HG02885 (cell line): ENCODE measurements at regions not wholly inside any gene's neighbourhood (a gene's known extent, or its start where the extent isn't known, plus 50 kb on each side); places are given as distances from the start of the nearest gene placed in this dataset.

Source experiments
- ATAC-seq: cut with Tn5 transposase; IDR thresholded peaks from one replicate; pipeline ENCODE4 v1.9.1; 2021; ENCODE audit warnings: mild to moderate bottlenecking; ENCODE audit not compliant: unreplicated experiment, poor library complexity

DNA sequence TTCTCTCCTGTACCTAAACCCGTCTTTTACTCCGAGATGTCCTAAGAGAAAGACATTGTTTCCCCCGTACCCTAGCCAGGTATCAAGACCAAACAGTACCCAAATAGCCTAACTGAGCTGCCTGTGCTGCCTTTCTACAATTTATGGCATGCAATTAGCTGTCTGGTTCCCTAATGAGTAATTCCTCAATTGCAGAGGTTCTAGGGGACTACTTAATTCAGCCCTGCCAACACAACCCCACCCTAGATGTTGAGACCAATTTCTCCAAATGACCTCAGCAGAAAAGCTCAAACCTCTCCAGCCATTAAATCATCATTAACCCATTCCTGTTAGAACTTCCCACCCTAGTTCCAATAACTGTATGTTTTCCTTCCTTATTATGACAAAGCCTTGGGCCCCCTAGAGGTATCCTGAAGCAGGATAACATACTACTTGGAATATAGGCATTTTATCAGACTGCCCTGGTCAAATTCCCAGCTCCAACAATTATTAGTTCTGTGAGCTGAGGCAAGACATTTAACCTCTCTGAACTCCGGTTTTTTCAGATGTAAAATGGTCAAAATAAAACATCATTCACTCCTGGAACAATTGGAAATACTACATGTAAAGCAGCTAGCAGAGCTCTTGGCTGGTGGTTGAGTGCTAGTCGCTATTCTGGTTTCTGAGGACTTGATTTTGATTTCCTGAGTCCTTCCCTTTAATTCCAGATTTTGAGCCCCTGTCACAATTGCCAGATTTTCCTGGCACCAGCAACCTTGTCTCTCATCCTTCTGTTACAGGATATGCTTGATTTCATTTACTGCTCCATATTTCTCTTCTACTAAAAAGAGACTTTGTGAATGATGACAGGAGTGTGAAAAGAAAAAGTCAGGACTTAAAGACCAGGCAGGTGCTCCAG lies 244.6 kb upstream of the TENM3 start:
- ATAC-seq = no peak

DNA sequence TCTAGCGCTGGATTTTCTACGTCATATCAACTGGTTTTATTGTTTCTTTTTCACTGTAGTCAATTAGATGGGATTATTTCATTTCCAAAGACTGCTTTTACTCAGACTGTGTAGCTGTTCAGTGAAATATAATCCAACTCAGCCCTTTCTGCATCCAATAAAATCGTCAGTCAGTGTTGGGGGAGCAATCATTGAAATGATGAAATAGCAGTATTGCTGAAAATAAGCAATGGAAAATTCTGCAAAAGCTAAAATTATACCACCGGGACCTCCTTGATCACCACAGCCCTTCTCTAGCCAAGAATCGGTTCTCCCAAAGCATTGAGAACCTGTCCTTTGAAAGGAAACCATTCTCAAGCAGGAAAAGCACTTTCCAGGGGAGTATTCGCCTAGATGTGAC lies 243.1 kb upstream of the TENM3 start:
- no peak for ATAC-seq

DNA sequence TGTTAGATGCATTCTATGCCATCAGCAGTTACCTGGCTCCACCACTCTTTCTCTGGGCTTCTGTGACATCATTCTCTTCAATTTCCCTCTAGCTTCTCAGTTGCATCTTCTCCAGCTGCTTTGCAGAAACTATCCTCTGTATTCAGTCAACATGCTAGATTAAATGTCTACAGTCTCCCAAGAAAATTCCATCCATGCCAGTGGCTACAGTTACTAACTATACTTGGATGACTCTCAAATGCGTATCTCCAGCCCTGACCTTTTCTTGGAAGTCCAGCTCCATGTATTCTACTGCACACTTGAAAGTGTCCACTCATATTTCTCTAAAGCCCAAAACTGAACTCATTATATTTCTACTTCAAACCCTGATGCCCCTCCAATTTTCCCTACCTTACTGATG lies 232.3 kb upstream of the TENM3 start:
- no peak for ATAC-seq

DNA sequence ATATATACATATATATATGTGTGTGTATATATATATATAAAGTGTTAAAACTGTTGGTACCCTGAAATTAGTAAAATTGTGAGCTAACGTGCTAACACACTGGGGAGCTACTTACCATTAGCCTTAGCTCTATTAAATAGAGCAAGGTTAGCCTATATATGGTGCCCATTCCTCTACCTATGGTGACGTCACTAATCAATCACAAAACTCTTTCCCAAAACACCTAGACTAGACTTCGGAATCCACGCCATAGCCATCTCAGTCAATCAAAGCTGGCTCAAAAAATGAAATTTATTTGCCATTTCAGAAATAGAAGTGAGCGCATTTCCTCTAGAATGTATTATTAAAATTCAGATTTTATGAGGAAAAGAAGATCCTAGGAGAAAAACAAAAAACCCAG lies 229.0 kb upstream of the TENM3 start:
- ATAC-seq = no peak

DNA sequence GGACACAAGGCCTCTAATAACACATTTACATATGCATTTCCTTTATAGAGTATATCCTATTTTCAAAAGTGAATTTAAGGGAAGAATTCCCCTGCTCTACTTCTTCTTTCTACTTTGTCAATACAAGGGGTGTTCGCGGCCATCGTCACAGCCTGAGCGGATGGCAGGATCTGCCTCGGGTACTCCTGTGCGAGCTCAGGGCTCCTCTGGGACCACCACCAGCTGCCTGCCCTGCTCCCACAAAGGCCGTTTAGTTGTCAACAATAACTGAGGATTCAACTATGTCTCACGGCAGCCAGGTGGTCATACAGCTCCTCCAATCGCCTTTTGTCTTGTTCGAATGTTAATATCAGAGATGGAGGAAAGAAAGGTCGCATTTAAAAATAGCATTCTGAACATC lies 228.2 kb upstream of the TENM3 start:
- no peak for ATAC-seq

DNA sequence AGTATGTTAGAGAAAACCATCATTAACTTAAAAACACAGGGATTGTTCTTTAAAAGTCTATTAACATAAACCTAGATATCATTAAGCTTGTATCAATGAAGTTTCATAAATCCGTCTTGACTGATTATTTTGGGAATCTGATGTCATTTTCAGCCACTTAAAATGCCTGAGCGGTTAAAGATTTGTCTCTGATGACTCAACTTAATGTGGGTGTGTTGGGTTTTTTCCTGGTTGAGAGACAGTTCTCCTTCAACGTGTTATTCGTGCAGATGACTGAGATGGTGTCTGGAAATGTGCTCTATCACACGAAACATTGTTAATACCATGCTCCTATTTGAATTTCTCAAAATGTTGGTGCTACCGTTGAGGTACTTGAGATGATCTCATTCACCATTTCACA lies 227.3 kb upstream of the TENM3 start:
- ATAC-seq = peak; percentile 35

DNA sequence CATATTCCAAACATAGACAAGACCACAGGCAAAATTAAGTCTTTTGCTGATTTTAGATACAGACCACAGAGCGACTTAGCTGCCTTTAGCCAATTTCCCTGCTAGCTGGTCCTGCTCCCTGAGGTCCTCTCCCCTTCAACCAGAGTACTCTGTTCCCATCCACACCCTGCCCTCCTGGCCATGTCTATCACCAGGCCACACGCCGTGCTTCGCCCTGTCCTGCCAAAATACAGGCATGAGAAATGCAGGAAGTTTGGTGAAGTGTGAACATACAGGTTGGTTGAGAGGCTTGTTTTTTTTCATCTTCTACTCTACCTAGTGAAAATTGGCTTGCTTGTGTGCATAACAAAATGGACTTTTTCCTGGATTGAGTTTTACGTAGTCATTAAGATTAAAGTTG lies 226.2 kb upstream of the TENM3 start:
- ATAC-seq = no peak

DNA sequence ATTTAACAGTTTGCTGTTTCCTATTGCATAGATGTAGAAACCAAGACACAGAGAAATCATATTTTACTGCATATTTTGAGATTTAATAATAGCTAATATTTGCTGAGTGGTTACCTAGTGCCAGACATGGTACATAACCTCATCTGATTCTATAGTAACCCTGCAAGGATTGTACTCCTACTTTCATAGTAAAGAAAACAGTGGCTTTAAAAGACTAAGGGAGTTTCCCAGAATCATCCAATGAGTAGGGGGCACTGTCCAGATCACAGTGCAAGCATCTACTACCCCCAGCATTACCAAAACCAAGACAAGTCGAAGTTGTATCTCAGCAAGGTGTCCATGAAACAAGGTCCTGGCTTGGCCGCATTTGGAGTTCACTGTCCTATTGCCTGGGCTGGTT lies 224.5 kb upstream of the TENM3 start:
- peak; percentile 36 for ATAC-seq

DNA sequence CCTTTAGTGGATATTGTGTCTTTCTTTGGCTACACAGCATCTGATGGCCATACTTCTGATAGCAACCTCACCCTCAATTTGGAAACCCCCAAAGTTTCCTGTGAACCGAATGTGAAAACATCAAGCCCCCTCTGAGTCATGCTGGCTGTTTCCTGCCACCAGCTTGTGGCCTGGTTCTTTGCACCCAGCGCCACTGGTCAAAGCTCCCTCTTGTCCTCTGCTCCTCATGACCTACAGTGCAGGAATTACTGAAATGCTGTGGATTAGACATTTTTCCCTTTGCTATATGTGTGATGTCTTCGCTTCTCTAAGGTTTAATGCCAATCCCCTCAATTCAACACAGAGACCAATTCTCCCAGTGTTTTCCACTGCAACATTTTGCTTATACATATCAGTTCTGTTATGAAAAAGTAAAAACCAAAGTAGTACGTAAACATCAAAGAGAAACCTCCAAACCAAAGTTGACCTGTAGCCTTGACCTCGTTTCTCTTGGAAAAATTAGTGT lies 224.0 kb upstream of the TENM3 start:
- peak; percentile 82 for ATAC-seq

DNA sequence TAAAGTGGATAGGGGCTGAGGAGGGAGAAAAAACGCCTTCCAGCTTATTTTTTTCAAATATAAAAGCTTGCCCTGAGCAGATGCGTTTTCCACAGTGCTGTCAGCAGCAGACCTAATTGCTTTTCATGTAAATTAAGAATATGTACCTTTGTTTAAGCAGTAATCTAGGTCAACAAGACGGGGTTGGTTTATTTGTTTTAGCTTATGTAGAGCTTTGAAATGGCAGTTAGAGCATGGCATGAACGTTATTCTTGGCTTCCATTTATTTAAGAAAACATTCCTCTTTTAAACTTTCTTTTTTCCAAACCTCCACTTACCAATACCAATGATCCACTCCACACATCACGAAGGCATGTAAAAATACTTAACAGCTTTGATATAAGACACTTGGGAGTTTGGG lies 220.3 kb upstream of the TENM3 start:
- ATAC-seq = no peak

DNA sequence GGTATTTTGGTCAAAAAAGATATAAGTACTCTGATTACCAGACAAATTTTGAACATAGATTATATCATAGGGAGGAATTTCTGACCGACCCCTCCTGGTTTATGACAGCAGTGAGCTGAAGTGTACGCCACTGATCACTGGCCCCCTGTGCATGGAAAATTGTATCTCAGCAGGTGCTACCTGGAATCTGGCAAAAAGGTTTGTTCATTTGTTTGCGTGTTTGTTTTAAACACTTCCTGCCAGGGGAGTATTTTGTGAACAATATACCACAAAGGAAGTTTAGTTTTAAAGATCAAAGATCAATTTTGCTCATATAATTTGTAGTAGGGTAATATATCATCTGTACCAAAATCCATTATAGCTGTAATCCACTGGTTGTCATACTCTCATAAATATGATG lies 219.7 kb upstream of the TENM3 start:
- ATAC-seq = no peak

DNA sequence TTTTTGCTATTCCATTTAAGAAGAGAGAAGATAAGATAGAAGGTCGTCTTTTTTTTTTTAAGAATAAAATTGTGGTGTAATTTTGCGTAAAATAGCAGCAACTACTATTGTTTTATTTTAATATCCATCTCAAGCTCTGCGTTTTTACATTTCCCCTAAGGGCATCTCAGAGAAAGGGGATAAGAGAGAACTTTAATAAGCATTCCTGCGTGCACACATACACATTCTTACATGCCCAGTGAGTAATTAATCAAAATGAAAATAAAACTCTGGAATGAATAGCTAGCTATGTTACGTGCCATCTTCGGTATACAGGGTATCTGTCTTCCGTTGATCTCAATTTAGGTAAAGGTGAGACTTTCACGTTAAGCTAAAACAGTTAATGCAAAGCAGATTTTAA lies 200.3 kb upstream of the TENM3 start:
- no peak for ATAC-seq

DNA sequence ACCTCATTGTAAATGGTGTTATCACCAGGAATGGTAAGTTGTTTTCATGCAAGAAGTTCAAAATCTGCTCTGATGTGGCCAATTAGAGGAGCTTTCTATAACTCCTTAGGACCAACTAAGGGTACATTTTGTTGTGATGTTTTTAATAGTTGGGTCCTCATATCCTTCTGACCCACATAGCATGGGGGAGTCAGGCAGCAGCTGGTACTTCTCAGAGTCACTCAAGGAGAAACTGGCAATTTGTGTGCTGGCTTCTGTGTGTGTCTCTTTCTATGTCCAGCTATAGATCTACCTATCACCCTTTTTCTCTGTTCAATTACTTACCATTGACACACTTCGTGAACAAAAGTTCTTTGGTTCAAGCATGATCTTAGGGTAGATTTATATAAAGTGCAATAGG lies 194.3 kb upstream of the TENM3 start:
- ATAC-seq = no peak

DNA sequence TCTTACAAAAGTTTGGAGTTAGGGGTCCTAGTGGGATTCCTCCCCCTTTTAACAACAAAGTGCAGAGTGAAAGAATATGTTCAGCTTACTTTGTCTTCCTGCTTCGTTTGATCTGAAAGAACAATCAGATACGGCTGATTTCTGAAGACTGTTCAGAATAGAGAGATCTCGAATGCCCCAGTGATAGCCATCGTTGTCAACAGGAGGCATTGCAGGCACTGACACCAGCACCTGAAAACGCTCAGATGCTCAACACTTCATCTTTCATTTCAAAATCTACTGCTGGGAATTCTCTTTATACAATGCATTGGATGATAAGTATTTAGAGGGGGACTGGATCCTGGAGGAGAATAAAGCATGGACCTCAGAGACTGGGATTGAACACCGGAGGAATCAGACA lies 186.3 kb upstream of the TENM3 start:
- no peak for ATAC-seq

DNA sequence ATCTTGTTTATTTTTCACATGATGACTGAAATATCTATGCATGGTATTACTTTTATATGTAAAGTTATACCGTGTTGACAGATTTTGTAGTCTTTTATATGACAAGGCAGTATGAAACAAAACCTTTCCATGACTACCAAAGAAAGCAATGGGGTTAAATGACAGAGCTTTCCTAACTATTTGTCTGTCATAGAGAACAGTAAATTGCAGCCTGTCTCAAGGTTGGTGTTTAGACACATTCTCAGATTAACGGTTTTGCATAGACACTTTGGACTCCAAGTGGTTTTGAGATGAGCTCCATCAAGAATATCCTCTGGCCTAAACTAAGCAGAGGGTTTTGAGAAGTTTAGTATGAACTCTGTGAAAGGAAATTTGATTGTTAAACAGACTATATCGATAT lies 180.7 kb upstream of the TENM3 start:
- ATAC-seq = no peak

DNA sequence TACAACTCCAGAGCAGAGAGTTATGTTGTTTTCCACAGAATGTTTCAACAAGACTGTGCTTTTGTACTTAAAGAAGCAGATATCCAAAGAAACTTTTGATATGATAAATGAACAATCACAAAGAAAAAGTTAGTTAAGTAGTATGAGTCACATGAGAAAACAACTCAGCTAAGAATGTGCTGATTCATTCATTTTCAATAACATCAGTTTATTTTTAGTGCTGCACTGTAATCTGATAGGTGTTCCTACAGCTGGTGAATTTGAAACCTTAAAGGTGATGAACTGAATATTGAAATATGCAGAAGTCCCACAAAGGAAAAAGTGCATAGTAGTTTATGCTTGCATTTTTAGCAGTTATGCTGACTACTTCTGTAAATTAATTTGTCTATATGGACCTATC lies 180.3 kb upstream of the TENM3 start:
- no peak for ATAC-seq

DNA sequence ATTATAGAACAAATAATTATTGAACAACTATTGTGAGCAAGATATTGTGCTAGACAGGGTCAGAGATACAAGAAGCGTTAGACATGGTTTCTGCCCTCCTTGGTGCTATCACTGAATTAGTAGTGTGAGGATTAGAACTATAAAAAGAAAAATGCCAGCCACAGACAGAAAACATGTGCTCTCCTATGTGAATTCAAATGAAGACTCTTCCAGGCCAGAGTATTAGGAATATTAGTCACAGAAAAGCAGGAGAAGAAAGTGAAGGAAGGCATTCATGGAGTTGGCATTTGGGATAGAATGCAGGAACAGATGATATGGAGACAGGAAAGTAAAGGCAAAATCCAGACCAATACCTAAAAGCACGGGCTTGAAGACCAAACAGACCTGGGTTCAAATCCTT lies 179.6 kb upstream of the TENM3 start:
- no peak for ATAC-seq

DNA sequence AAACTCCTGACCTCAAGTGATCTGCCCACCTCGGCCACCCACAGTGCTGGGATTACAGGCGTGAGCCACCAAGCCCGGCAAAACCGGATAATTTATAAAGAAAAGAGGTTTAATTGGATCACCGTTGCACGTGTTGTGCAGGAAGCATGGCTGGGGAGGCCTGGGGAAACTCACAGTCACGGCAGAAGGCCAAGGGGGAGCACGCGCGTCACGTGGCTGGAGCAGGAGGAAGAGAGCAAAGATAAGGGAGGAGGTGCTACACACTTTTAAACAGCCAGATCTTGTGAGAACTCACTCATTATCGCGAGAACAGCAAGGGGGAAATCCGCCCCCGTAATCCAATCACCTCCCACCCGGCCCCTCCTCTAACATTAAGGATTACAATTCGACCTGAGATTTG lies 177.9 kb upstream of the TENM3 start:
- no peak for ATAC-seq

DNA sequence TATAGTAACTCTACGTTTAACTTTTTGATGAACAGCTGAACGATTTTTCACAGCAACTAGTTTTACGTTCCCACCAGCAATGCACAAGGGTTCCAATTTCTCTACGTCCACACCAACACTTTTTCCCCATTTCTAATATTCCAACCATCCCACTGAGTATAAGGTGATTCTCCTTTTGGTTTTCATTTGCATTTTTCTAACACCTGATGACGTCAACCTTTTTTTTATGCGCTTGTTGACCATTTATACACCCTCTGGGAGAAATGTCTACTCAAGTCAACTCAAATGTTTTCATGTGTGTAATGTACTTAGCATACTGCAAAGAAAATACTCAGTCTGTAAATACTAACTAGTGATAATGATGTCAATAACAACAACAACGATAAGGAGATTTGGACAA lies 177.2 kb upstream of the TENM3 start:
- ATAC-seq = no peak

DNA sequence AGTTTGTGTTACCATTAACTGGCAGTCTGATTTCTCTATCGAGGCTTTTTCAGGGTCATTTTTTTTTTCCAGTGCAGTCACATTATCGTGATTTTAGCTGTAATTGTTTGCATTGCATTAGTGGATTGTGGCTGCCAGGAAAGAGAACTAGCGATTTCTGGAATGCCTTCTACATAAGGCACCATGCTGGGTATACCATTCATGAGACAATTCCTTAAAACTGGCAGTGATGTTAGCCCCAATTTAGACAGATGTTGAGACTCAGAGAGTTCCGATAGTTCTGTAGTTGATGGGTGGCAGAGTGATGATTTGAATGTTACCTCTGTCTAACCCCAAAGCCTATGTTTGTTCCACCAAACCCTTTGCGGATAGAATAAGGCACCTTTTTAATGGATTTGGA lies 175.4 kb upstream of the TENM3 start:
- ATAC-seq = no peak

DNA sequence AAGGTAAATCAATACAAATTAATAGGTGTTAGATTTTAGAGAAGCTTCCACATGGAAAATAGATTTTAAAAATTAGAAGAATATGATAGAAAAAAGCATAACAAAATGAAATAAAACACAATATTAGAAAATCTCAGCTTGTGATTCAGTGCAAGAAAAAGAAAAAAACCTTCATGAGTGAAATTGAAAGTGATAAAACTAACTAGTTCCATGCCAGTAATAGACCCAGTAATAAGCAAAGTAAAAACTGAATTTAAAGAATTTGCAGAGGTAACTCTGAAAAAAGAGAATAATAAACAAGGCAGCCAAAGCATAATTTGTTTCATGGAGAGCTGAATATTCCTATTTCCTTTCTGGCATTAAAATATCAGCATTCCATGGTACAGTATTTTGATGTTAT lies 174.3 kb upstream of the TENM3 start:
- no peak for ATAC-seq

DNA sequence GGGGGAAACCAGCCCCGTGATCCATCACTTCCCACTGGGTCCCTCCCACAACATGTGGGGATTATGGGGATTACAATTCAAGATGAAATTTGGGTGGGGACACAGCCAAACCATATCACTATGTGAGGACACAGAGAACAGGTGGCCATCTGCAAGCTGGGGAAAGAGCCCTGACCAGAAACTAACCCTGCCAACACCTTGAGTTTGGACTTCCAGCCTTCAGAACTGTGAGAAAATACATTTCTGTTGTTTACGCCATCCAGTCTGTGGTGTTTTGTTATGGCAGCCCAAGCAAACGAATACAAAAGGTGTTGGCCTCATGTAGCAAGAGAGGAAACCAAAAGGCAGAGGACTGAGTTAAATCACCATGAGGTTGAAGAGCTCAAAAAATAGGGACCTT lies 169.9 kb upstream of the TENM3 start:
- no peak for ATAC-seq
